ENCODE measurements at regions not wholly inside any gene's neighbourhood (a gene's known extent, or its start where the extent isn't known, plus 50 kb on each side); places are given as distances from the start of the nearest gene placed in this dataset.

GRCh38 chr18:55013086-55013485, 53.8 kb upstream of the CCDC68 start:
- H2AFZ ChIP-seq (ENCODE audit: low read depth) = no peak overlapping the region
- TF ChIP-seq CTCF (conservative IDR thresholded peaks at IDR 0.05; ENCODE audit: low read depth, low read length) = no peak
- H3K36me3 ChIP-seq (ENCODE audit: insufficient read depth) = no peaks in the 10 kb centered on the region
- H3K4me1 ChIP-seq (ENCODE audit: low read depth, poor library complexity, severe bottlenecking) = no peaks in the 10 kb centered on the region
- H3K79me2 ChIP-seq (ENCODE audit: insufficient read depth, low read depth) = no peaks in the 10 kb centered on the region
- no peaks in the 10 kb centered on the region for H4K20me1 ChIP-seq (ENCODE audit: insufficient read depth)
- H3K9ac ChIP-seq = no peak overlapping the region
- H3K4me2 ChIP-seq = no peak overlapping the region
- no peak overlapping the region for H3K4me3 ChIP-seq (IDR thresholded peaks at IDR 0.05; ENCODE audit: insufficient read depth, low read depth, low read length)
- H3K27me3 ChIP-seq (ENCODE audit: insufficient read depth, low read depth) = no peaks in the 10 kb centered on the region
- no peak overlapping the region for H3K27ac ChIP-seq

GRCh38 chr18:55012008-55012407, 52.7 kb upstream of the CCDC68 start:
- H3K9ac ChIP-seq = no peak overlapping the region
- no peaks in the 10 kb centered on the region for H3K27me3 ChIP-seq (ENCODE audit: insufficient read depth, low read depth)
- no peak overlapping the region for H2AFZ ChIP-seq (ENCODE audit: low read depth)
- H3K79me2 ChIP-seq (ENCODE audit: insufficient read depth, low read depth) = no peaks in the 10 kb centered on the region
- H3K27ac ChIP-seq = no peak overlapping the region
- no peak overlapping the region for H3K4me2 ChIP-seq
- H3K4me3 ChIP-seq (IDR thresholded peaks at IDR 0.05; ENCODE audit: insufficient read depth, low read depth, low read length) = no peak overlapping the region
- H4K20me1 ChIP-seq (ENCODE audit: insufficient read depth) = no peaks in the 10 kb centered on the region
- no peak for TF ChIP-seq CTCF (conservative IDR thresholded peaks at IDR 0.05; ENCODE audit: low read depth, low read length)
- no peaks in the 10 kb centered on the region for H3K4me1 ChIP-seq (ENCODE audit: low read depth, poor library complexity, severe bottlenecking)
- no peaks in the 10 kb centered on the region for H3K36me3 ChIP-seq (ENCODE audit: insufficient read depth)
